Effector CD8-positive, alpha-beta T cell (primary cell): ENCODE measurements at regions not wholly inside any gene's neighbourhood (a gene's known extent, or its start where the extent isn't known, plus 50 kb on each side); places are given as distances from the start of the nearest gene placed in this dataset.
"Not testable (repeated sequence)": the region's sequence is repeated elsewhere in the genome, so short reads cannot be mapped to it uniquely, and the experiment has no call there.

Experiments
- DNase-seq: peaks from one replicate; lab custom pipeline; 2025; lab: John Stamatoyannopoulos, UW

- not testable (repeated sequence) for DNase-seq
Observed at GRCh38 chr11:67940440-67940839, 63.5 kb downstream of the UNC93B1 start.

GRCh38 chr11:67938964-67939363 is 64.9 kb downstream of the UNC93B1 start:
- DNase-seq: not testable (repeated sequence)

GRCh38 chr11:67938371-67938770 is 65.5 kb downstream of the UNC93B1 start:
- not testable (repeated sequence) for DNase-seq

GRCh38 chr11:67923565-67923964 is 80.3 kb downstream of the UNC93B1 start:
- DNase-seq: not testable (repeated sequence)

GRCh38 chr11:67920546-67920945 is 83.4 kb downstream of the UNC93B1 start:
- not testable (repeated sequence) for DNase-seq

GRCh38 chr11:67912184-67912583 is 91.7 kb downstream of the UNC93B1 start:
- DNase-seq: not testable (repeated sequence)

- not testable (repeated sequence) for DNase-seq
Observed at GRCh38 chr11:67911211-67911610, 92.7 kb downstream of the UNC93B1 start.

- not testable (repeated sequence) for DNase-seq
Observed at GRCh38 chr11:67910803-67911202, 93.1 kb downstream of the UNC93B1 start.

- not testable (repeated sequence) for DNase-seq
Observed at GRCh38 chr11:67906969-67907368, 96.9 kb downstream of the UNC93B1 start.

GRCh38 chr11:67899462-67899861 is 104.4 kb downstream of the UNC93B1 start:
- DNase-seq: not testable (repeated sequence)

GRCh38 chr11:67893487-67893886 is 110.4 kb downstream of the UNC93B1 start:
- DNase-seq: not testable (repeated sequence)

- DNase-seq: not testable (repeated sequence)
Observed at GRCh38 chr11:67889646-67890045, 114.3 kb downstream of the UNC93B1 start.

GRCh38 chr11:67888056-67888455 is 115.8 kb downstream of the UNC93B1 start:
- not testable (repeated sequence) for DNase-seq

- not testable (repeated sequence) for DNase-seq
Observed at GRCh38 chr11:67886672-67887071, 117.2 kb downstream of the UNC93B1 start.

- not testable (repeated sequence) for DNase-seq
Observed at GRCh38 chr11:67886207-67886606, 117.7 kb downstream of the UNC93B1 start.

- DNase-seq: not testable (repeated sequence)
Observed at GRCh38 chr11:67885574-67885973, 118.3 kb downstream of the UNC93B1 start.

- DNase-seq: not testable (repeated sequence)
Observed at GRCh38 chr11:67884761-67885558, 118.9 kb downstream of the UNC93B1 start.

GRCh38 chr11:67884073-67884757 is 119.7 kb downstream of the UNC93B1 start:
- DNase-seq: not testable (repeated sequence)

GRCh38 chr11:67882304-67882703 is 121.6 kb downstream of the UNC93B1 start:
- DNase-seq: not testable (repeated sequence)

- not testable (repeated sequence) for DNase-seq
Observed at GRCh38 chr11:67881836-67882235, 122.1 kb downstream of the UNC93B1 start.

- not testable (repeated sequence) for DNase-seq
Observed at GRCh38 chr11:67880594-67881196, 123.2 kb downstream of the UNC93B1 start.

- DNase-seq: not testable (repeated sequence)
Observed at GRCh38 chr11:67878666-67879065, 125.2 kb downstream of the UNC93B1 start.
